ENCODE measurements at regions not wholly inside any gene's neighbourhood (a gene's known extent, or its start where the extent isn't known, plus 50 kb on each side); places are given as distances from the start of the nearest gene placed in this dataset.

GRCh38 chr9:40907657-40908624 lies 220.5 kb downstream of the FOXD4L6 start:
- no peak for TF ChIP-seq EZH2 (IDR thresholded peaks at IDR 0.05; ENCODE audit: low read length)
- no peak for TF ChIP-seq CTCF (optimal IDR thresholded peaks at IDR 0.05 in 1 of 3, IDR thresholded peaks at IDR 0.05 in 1 of 3, conservative IDR thresholded peaks at IDR 0.05 in 1 of 3; ENCODE audit: extremely low read depth in 1 of 3, insufficient read depth in 2 of 3, low read length in 3 of 3)
